ENCODE measurements at regions not wholly inside any gene's neighbourhood (a gene's known extent, or its start where the extent isn't known, plus 50 kb on each side); places are given as distances from the start of the nearest gene placed in this dataset.

- TF ChIP-seq ZNF138 (tag by site-specific recombination; IDR thresholded peaks at IDR 0.05; ENCODE audit: borderline replicate concordance) (no peak), ZNF146 (tag by site-specific recombination; IDR thresholded peaks at IDR 0.05) (no peak), ZNF335 (tag by site-specific recombination; conservative IDR thresholded peaks at IDR 0.05) (no peak), ZNF768 (tag by site-specific recombination; IDR thresholded peaks at IDR 0.05) (no peak), CTCF (tag by site-specific recombination; IDR thresholded peaks at IDR 0.05) (no peak), ZNF341 (tag by site-specific recombination; IDR thresholded peaks at IDR 0.05; ENCODE audit: low read depth) (no peak), ZNF837 (tag by site-specific recombination; IDR thresholded peaks at IDR 0.05) (no peak), ATF2 (tag by site-specific recombination; IDR thresholded peaks at IDR 0.05; ENCODE audit: low read depth) (no peak), ZIC2 (tag by site-specific recombination; IDR thresholded peaks at IDR 0.05) (no peak; the same call in 1 of the 2 replicates), ZBTB48 (tag by site-specific recombination; IDR thresholded peaks at IDR 0.05) (no peak), ZFP69B (tag by site-specific recombination; IDR thresholded peaks at IDR 0.05) (no peak), ZBTB7A (tag by site-specific recombination; IDR thresholded peaks at IDR 0.05; ENCODE audit: low read depth) (no peak), KLF10 (tag by site-specific recombination; IDR thresholded peaks at IDR 0.05) (no peak)
- TF ChIP-seq, protein P1, sequence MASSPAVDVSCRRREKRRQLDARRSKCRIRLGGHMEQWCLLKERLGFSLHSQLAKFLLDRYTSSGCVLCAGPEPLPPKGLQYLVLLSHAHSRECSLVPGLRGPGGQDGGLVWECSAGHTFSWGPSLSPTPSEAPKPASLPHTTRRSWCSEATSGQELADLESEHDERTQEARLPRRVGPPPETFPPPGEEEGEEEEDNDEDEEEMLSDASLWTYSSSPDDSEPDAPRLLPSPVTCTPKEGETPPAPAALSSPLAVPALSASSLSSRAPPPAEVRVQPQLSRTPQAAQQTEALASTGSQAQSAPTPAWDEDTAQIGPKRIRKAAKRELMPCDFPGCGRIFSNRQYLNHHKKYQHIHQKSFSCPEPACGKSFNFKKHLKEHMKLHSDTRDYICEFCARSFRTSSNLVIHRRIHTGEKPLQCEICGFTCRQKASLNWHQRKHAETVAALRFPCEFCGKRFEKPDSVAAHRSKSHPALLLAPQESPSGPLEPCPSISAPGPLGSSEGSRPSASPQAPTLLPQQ (tag by site-specific recombination; IDR thresholded peaks at IDR 0.05) = no peak
Measured at GRCh38 chr2:16785149-16785548, 119.5 kb upstream of the CYRIA start.
